DND-41 (cell line): ENCODE measurements at regions not wholly inside any gene's neighbourhood (a gene's known extent, or its start where the extent isn't known, plus 50 kb on each side); places are given as distances from the start of the nearest gene placed in this dataset.

Source experiments
- CTCF ChIP-seq: IDR thresholded peaks from 2 replicates; pipeline ENCODE4 v1.5.1; 2012; ENCODE audit warnings: borderline replicate concordance, low read length, moderate library complexity, mild to moderate bottlenecking; ENCODE audit not compliant: poor library complexity, severe bottlenecking; ENCODE audit errors: extremely low read depth
- EZH2 ChIP-seq: IDR thresholded peaks from 3 replicates; pipeline ENCODE4 v1.6.1; 2012; ENCODE audit warnings: borderline replicate concordance, low read depth, mild to moderate bottlenecking, moderate library complexity, low read length, inconsistent platforms; ENCODE audit not compliant: severe bottlenecking

GRCh38 chr21:32103361-32103760 lies 175.5 kb downstream of the MIS18A start:
- TF ChIP-seq CTCF (no peak), EZH2 (no peak)
